Embryonic facial prominence (tissue), 1 donor: ENCODE measurements at regions not wholly inside any gene's neighbourhood (a gene's known extent, or its start where the extent isn't known, plus 50 kb on each side); places are given as distances from the start of the nearest gene placed in this dataset.

Source experiments
- DNase-seq: peaks from one replicate; pipeline ENCODE4 v3.0.0-alpha.2; 2016; ENCODE audit errors: extremely low spot score

- no peak for DNase-seq
Observed at GRCh38 chr20:60888771-60889170, 363.3 kb upstream of the CDH4 start.

GRCh38 chr20:60892095-60892813 lies 359.8 kb upstream of the CDH4 start:
- no peak for DNase-seq

GRCh38 chr20:60894091-60894490 lies 358.0 kb upstream of the CDH4 start:
- DNase-seq, result no peak

- no peak for DNase-seq
Observed at GRCh38 chr20:60895363-60896079, 356.5 kb upstream of the CDH4 start.

GRCh38 chr20:60897976-60898375 lies 354.1 kb upstream of the CDH4 start:
- DNase-seq, result no peak

GRCh38 chr20:60899320-60899719 lies 352.7 kb upstream of the CDH4 start:
- DNase-seq, result no peak

- no peak for DNase-seq
Observed at GRCh38 chr20:60900618-60901017, 351.4 kb upstream of the CDH4 start.

- DNase-seq, result no peak
Observed at GRCh38 chr20:60901831-60902230, 350.2 kb upstream of the CDH4 start.

- no peak for DNase-seq
Observed at GRCh38 chr20:60903325-60903971, 348.6 kb upstream of the CDH4 start.

- DNase-seq, result no peak
Observed at GRCh38 chr20:60904730-60905129, 347.3 kb upstream of the CDH4 start.

GRCh38 chr20:60905919-60906318 lies 346.1 kb upstream of the CDH4 start:
- no peak for DNase-seq

GRCh38 chr20:60906555-60906954 lies 345.5 kb upstream of the CDH4 start:
- DNase-seq, result no peak

GRCh38 chr20:60913298-60913697 lies 338.8 kb upstream of the CDH4 start:
- DNase-seq, result no peak

GRCh38 chr20:60921022-60921622 lies 330.9 kb upstream of the CDH4 start:
- no peak for DNase-seq

GRCh38 chr20:60926831-60927230 lies 325.2 kb upstream of the CDH4 start:
- DNase-seq, result no peak

- DNase-seq, result no peak
Observed at GRCh38 chr20:60928341-60928740, 323.7 kb upstream of the CDH4 start.

- no peak for DNase-seq
Observed at GRCh38 chr20:60930023-60930790, 321.9 kb upstream of the CDH4 start.

GRCh38 chr20:60931696-60932095 lies 320.4 kb upstream of the CDH4 start:
- no peak for DNase-seq

GRCh38 chr20:60934724-60935123 lies 317.3 kb upstream of the CDH4 start:
- no peak for DNase-seq

GRCh38 chr20:60935971-60936370 lies 316.1 kb upstream of the CDH4 start:
- no peak for DNase-seq

GRCh38 chr20:60937585-60937984 lies 314.5 kb upstream of the CDH4 start:
- no peak for DNase-seq

GRCh38 chr20:60941379-60941778 lies 310.7 kb upstream of the CDH4 start:
- no peak for DNase-seq
